MM.1S (cell line): ENCODE measurements at regions not wholly inside any gene's neighbourhood (a gene's known extent, or its start where the extent isn't known, plus 50 kb on each side); places are given as distances from the start of the nearest gene placed in this dataset.

ENCODE experiments used
- CTCF ChIP-seq: fragments of 300-600 bp; sonication (generic); IDR thresholded peaks from 2 replicates; pipeline ENCODE4 v1.5.1; 2016; ENCODE audit warnings: antibody characterized with exemption, low read length, mixed read lengths
- EZH2 ChIP-seq: fragments of 300-600 bp; sonication (generic); optimal IDR thresholded peaks from 2 replicates; pipeline ENCODE3; 2017; ENCODE audit warnings: low read depth, mild to moderate bottlenecking, antibody characterized with exemption, low read length, mixed read lengths
- EZH2phosphoT487 ChIP-seq: fragments of 300-600 bp; sonication (generic); IDR thresholded peaks from 2 replicates; pipeline ENCODE4 v1.6.1; 2018; ENCODE audit warnings: antibody characterized with exemption, low read length

- TF ChIP-seq CTCF (no peak), EZH2 (no peak), EZH2phosphoT487 (no peak)
These were observed 52.9 kb upstream of the VLDLR start for GRCh38 chr9:2568689-2569088.
